K562 (cell line): ENCODE measurements at regions not wholly inside any gene's neighbourhood (a gene's known extent, or its start where the extent isn't known, plus 50 kb on each side); places are given as distances from the start of the nearest gene placed in this dataset.

Source experiments
- CBFA2T3 ChIP-seq: fragments of 450-650 bp; IDR thresholded peaks from 2 replicates; pipeline ENCODE4 v1.6.1; 2017
- CREB5 ChIP-seq: fragments of 250-450 bp; sonication (Bioruptor Pico); IDR thresholded peaks from 2 replicates; pipeline ENCODE4 v1.5.0; 2020; ENCODE audit warnings: mild to moderate bottlenecking
- MBD2 ChIP-seq: sonication (generic); IDR thresholded peaks from 2 replicates; pipeline ENCODE4 v1.6.1; 2016; ENCODE audit warnings: low read depth, borderline replicate concordance
- NFIC ChIP-seq: fragments of 450-650 bp; IDR thresholded peaks from 2 replicates; pipeline ENCODE4 v1.6.1; 2017; ENCODE audit warnings: mild to moderate bottlenecking, inconsistent platforms
- POLR2G ChIP-seq: fragments of 200-400 bp; formaldehyde crosslinking; IDR thresholded peaks from 2 replicates; pipeline ENCODE4 v1.6.1; 2017; ENCODE audit warnings: low read depth, mild to moderate bottlenecking, antibody characterized with exemption, low read length, moderate library complexity
- SNRNP70 ChIP-seq: fragments of 200-400 bp; formaldehyde crosslinking; optimal IDR thresholded peaks from 2 replicates; pipeline ENCODE3; 2017; ENCODE audit warnings: low read depth, low read length
- TAL1 ChIP-seq: fragments of 450-650 bp; IDR thresholded peaks from 2 replicates; pipeline ENCODE4 v1.6.1; 2016; ENCODE audit warnings: mild to moderate bottlenecking
- TOE1 ChIP-seq, 2 experiments: fragments of 450-650 bp in 1 of 2; sonication (generic) in 1 of 2; formaldehyde crosslinking in 1 of 2; IDR thresholded peaks; 2 replicates each; pipeline versions ENCODE4 v1.7.1 to v1.8.0; 2016 to 2022; ENCODE audit warnings: borderline replicate concordance in 2 of 2, mild to moderate bottlenecking in 2 of 2, antibody characterized with exemption in 1 of 2, inconsistent platforms in 1 of 2, low read depth in 1 of 2, missing genetic modification reagents in 1 of 2, moderate library complexity in 1 of 2
- ZNF395 ChIP-seq: fragments of 200-800 bp; sonication (Bioruptor generic); IDR thresholded peaks from 2 replicates; pipeline ENCODE4 v1.6.1; 2017; ENCODE audit warnings: missing genetic modification characterization, missing compliant biosample characterization
- ZNF77 ChIP-seq: fragments of 250-450 bp; sonication (Bioruptor Pico); IDR thresholded peaks from 2 replicates; pipeline ENCODE4 v1.5.0; 2020
- TF ChIP-seq, protein P1 (sequence below): sonication (generic); IDR thresholded peaks from 2 replicates; pipeline ENCODE4 v1.6.1; 2016
- TF ChIP-seq, protein P2 (sequence below): fragments of 250-450 bp; sonication (Bioruptor Pico); IDR thresholded peaks from 2 replicates; pipeline ENCODE4 v1.8.0; 2021; ENCODE audit warnings: moderate library complexity, mild to moderate bottlenecking, inconsistent platforms
- TF ChIP-seq, protein P3 (sequence below): fragments of 250-450 bp; sonication (Bioruptor Pico); IDR thresholded peaks from 2 replicates; pipeline ENCODE4 v1.5.0; 2021

- TF ChIP-seq, protein P1, sequence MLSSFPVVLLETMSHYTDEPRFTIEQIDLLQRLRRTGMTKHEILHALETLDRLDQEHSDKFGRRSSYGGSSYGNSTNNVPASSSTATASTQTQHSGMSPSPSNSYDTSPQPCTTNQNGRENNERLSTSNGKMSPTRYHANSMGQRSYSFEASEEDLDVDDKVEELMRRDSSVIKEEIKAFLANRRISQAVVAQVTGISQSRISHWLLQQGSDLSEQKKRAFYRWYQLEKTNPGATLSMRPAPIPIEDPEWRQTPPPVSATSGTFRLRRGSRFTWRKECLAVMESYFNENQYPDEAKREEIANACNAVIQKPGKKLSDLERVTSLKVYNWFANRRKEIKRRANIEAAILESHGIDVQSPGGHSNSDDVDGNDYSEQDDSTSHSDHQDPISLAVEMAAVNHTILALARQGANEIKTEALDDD: peak; percentile 57; the same call in 1 of the 2 replicates
- TF ChIP-seq ZNF395 (CRISPR knock-in tag) (no peak), CBFA2T3 (peak; percentile 86), TOE1 (IDR thresholded peaks at IDR 0.05; ENCODE audit: borderline replicate concordance) (no peak), TOE1 (CRISPR knock-in tag; IDR thresholded peaks at IDR 0.05; ENCODE audit: borderline replicate concordance, low read depth) (no peak), SNRNP70 (no peak), ZNF77 (CRISPR knock-in tag) (no peak), CREB5 (no peak), TAL1 (peak; percentile 72), POLR2G (no peak), MBD2 (no peak), NFIC (peak; percentile 36; the same call in 1 of the 2 replicates)
- TF ChIP-seq, protein P2, sequence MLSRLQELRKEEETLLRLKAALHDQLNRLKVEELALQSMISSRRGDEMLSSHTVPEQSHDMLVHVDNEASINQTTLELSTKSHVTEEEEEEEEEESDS (CRISPR knock-in tag): no peak
- TF ChIP-seq, protein P3, sequence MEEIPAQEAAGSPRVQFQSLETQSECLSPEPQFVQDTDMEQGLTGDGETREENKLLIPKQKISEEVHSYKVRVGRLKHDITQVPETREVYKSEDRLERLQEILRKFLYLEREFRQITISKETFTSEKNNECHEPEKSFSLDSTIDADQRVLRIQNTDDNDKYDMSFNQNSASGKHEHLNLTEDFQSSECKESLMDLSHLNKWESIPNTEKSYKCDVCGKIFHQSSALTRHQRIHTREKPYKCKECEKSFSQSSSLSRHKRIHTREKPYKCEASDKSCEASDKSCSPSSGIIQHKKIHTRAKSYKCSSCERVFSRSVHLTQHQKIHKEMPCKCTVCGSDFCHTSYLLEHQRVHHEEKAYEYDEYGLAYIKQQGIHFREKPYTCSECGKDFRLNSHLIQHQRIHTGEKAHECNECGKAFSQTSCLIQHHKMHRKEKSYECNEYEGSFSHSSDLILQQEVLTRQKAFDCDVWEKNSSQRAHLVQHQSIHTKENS (CRISPR knock-in tag): no peak
Measured at GRCh38 chr13:75947448-75947847, 311.3 kb downstream of the LMO7 start (continued).
